DMS153 treated with DMSO at 0.1 percent for 48 hours (cell line): ENCODE measurements at regions not wholly inside any gene's neighbourhood (a gene's known extent, or its start where the extent isn't known, plus 50 kb on each side); places are given as distances from the start of the nearest gene placed in this dataset.

Source experiments
- DNase-seq: peaks from one replicate; lab custom pipeline; 2025; ENCODE audit not compliant: unreplicated experiment; lab: John Stamatoyannopoulos, UW

- no peak for DNase-seq
Measured at GRCh38 chr3:24595796-24596195, 101.1 kb upstream of the THRB start.

- DNase-seq: no peak
Measured at GRCh38 chr3:24596626-24597025, 102.0 kb upstream of the THRB start.

- no peak for DNase-seq
Measured at GRCh38 chr3:24598695-24599470, 104.2 kb upstream of the THRB start.

- no peak for DNase-seq
Measured at GRCh38 chr3:24601066-24601939, 106.7 kb upstream of the THRB start.

GRCh38 chr3:24604215-24604614 is 109.6 kb upstream of the THRB start:
- DNase-seq: no peak

- no peak for DNase-seq
Measured at GRCh38 chr3:24605511-24606028, 110.9 kb upstream of the THRB start.

GRCh38 chr3:24607281-24607680 is 112.6 kb upstream of the THRB start:
- DNase-seq: no peak

GRCh38 chr3:24608701-24609390 is 114.2 kb upstream of the THRB start:
- DNase-seq: no peak

- no peak for DNase-seq
Measured at GRCh38 chr3:24614359-24614758, 119.7 kb upstream of the THRB start.

- no peak for DNase-seq
Measured at GRCh38 chr3:24615177-24615576, 120.5 kb upstream of the THRB start.

GRCh38 chr3:24616110-24616829 is 121.6 kb upstream of the THRB start:
- no peak for DNase-seq

GRCh38 chr3:24622138-24622537 is 127.5 kb upstream of the THRB start:
- DNase-seq: no peak

GRCh38 chr3:24622696-24623225 is 128.1 kb upstream of the THRB start:
- no peak for DNase-seq

GRCh38 chr3:24623657-24624056 is 129.0 kb upstream of the THRB start:
- DNase-seq: no peak

- no peak for DNase-seq
Measured at GRCh38 chr3:24624938-24625681, 130.5 kb upstream of the THRB start.

GRCh38 chr3:24628523-24629258 is 134.0 kb upstream of the THRB start:
- no peak for DNase-seq

- DNase-seq: no peak
Measured at GRCh38 chr3:24631481-24631880, 136.8 kb upstream of the THRB start.

GRCh38 chr3:24639061-24639460 is 144.4 kb upstream of the THRB start:
- DNase-seq: no peak
